ENCODE measurements at regions not wholly inside any gene's neighbourhood (a gene's known extent, or its start where the extent isn't known, plus 50 kb on each side); places are given as distances from the start of the nearest gene placed in this dataset.

GRCh38 chr4:189143263-189143952, 797.3 kb upstream of the FRG1 start (continued):
- TF ChIP-seq RNF2 (IDR thresholded peaks at IDR 0.05; ENCODE audit: borderline replicate concordance, low read depth) (no peak), RFX5 (IDR thresholded peaks at IDR 0.05) (no peak), KDM1A (IDR thresholded peaks at IDR 0.05; ENCODE audit: low read depth) (no peak), HOXB5 (CRISPR knock-in tag; IDR thresholded peaks at IDR 0.05) (no peak), MAZ (IDR thresholded peaks at IDR 0.05; ENCODE audit: borderline replicate concordance, low read depth, low read length) (no peak), MAFK (IDR thresholded peaks at IDR 0.05; ENCODE audit: partially characterized antibody) (no peak), HOXB13 (CRISPR knock-in tag; IDR thresholded peaks at IDR 0.05; ENCODE audit: low read depth) (no peak), PBX3 (IDR thresholded peaks at IDR 0.05) (no peak), RARB (CRISPR knock-in tag; IDR thresholded peaks at IDR 0.05) (no peak), MAX (IDR thresholded peaks at IDR 0.05) (peak; percentile 20; the same call in 1 of the 2 replicates), CBX8 (IDR thresholded peaks at IDR 0.05) (no peak), CHD2 (IDR thresholded peaks at IDR 0.05; ENCODE audit: low read length, partially characterized antibody) (no peak), BHLHE40 (IDR thresholded peaks at IDR 0.05; ENCODE audit: low read depth, low read length) (no peak), NR3C1 (IDR thresholded peaks at IDR 0.05) (no peak), ELK1 (IDR thresholded peaks at IDR 0.05; ENCODE audit: low read depth, low read length) (no peak), POLR2A (IDR thresholded peaks at IDR 0.05; ENCODE audit: low read length) (no peak), GATA3 (IDR thresholded peaks at IDR 0.05; ENCODE audit: borderline replicate concordance) (peak; percentile 56; the same call in 1 of the 2 replicates)

- no peak for ATAC-seq
- CTCF ChIA-PET, result interaction anchor here (0.5 to 0.6 kb wide), 2 partner anchors 1253 to 1411 kb away, joined by 3 read pairs; no protein-coding TSS in a partner anchor
- no peak for TF ChIP-seq CBX2 (IDR thresholded peaks at IDR 0.05; ENCODE audit: borderline replicate concordance, low read depth)
- no peak for TF ChIP-seq ELK1 (IDR thresholded peaks at IDR 0.05; ENCODE audit: low read depth, low read length)
- TF ChIP-seq CTCF (IDR thresholded peaks at IDR 0.05), result no peak
- no peak for TF ChIP-seq REST (IDR thresholded peaks at IDR 0.05)
- TF ChIP-seq NPAS2 (CRISPR knock-in tag; IDR thresholded peaks at IDR 0.05; ENCODE audit: borderline replicate concordance), result no peak
- no peak for TF ChIP-seq CBX8 (IDR thresholded peaks at IDR 0.05)
- no peak for TF ChIP-seq JUN (IDR thresholded peaks at IDR 0.05)
- TF ChIP-seq SREBF2 (IDR thresholded peaks at IDR 0.05), result no peak
- TF ChIP-seq MAZ (IDR thresholded peaks at IDR 0.05; ENCODE audit: borderline replicate concordance, low read depth, low read length), result no peak
- no peak for TF ChIP-seq HMGXB4 (CRISPR knock-in tag; IDR thresholded peaks at IDR 0.05; ENCODE audit: borderline replicate concordance)
- no peak for TF ChIP-seq ESRRA (IDR thresholded peaks at IDR 0.05; ENCODE audit: borderline replicate concordance, low read length)
Observed at GRCh38 chr4:189147005-189147929, 793.4 kb upstream of the FRG1 start.

More at GRCh38 chr4:189147005-189147929, 793.4 kb upstream of the FRG1 start:
- no peak overlapping the region for H3K27ac ChIP-seq
- peaks cover 14% of the 10 kb centered on the region; the same call in 2 of the 3 replicates for H3K4me1 ChIP-seq
- FAIRE-seq (no peak), DNase-seq (ENCODE audit: low read depth in 1 of 2, low spot score in 1 of 2) (peak in 1 of 2 experiments; percentile 18)
- 69% methylated on average over 24 of the region's 24 CpGs for WGBS (ENCODE audit: missing lambda C conversion rate)
- peaks cover 7% of the 10 kb centered on the region; the same call in 1 of the 3 replicates for H3K9me3 ChIP-seq
- H3K4me2 ChIP-seq, result 0 out of 3 replicates have a peak overlapping the region, but pooled peaks have one; percentile 15
- H3K4me3 ChIP-seq, result no peak overlapping the region
- POLR2A ChIA-PET, result no interaction called here

All from A549 (cell line).